Hepatocyte (in vitro differentiated cells): ENCODE measurements at regions not wholly inside any gene's neighbourhood (a gene's known extent, or its start where the extent isn't known, plus 50 kb on each side); places are given as distances from the start of the nearest gene placed in this dataset.
"Not testable (repeated sequence)": the region's sequence is repeated elsewhere in the genome, so short reads cannot be mapped to it uniquely, and the experiment has no call there.

Source experiments
- DNase-seq: peaks from one replicate; pipeline ENCODE4 v3.0.0-alpha.2; 2016; ENCODE audit warnings: low spot score
- H2AFZ ChIP-seq: fragments of 200-600 bp; sonication (generic); 2 replicates; pipeline ENCODE4 v1.6.0; 2016; ENCODE audit warnings: antibody characterized with exemption, mild to moderate bottlenecking
- H3K27ac ChIP-seq: fragments of 200-600 bp; sonication (generic); 2 replicates; pipeline ENCODE4 v1.5.1; 2016; ENCODE audit warnings: mild to moderate bottlenecking
- H3K27me3 ChIP-seq: fragments of 200-600 bp; sonication (generic); 2 replicates; pipeline ENCODE4 v1.6.1; 2016
- H3K36me3 ChIP-seq: fragments of 200-600 bp; sonication (generic); replicated peaks from 2 replicates; pipeline ENCODE4 v1.5.1; 2016; ENCODE audit warnings: low read depth; ENCODE audit not compliant: insufficient read depth
- H3K4me1 ChIP-seq: fragments of 200-600 bp; sonication (generic); 2 replicates; pipeline ENCODE4 v1.5.1; 2016; ENCODE audit warnings: mild to moderate bottlenecking, moderate library complexity; ENCODE audit not compliant: insufficient read depth
- H3K4me2 ChIP-seq: fragments of 200-600 bp; sonication (generic); 2 replicates; pipeline ENCODE4 v1.6.0; 2016
- H3K4me3 ChIP-seq: fragments of 200-600 bp; sonication (generic); 2 replicates; pipeline ENCODE4 v1.5.1; 2016; ENCODE audit warnings: mild to moderate bottlenecking
- H3K79me2 ChIP-seq: fragments of 200-600 bp; sonication (generic); 2 replicates; pipeline ENCODE4 v1.6.0; 2017; ENCODE audit warnings: mild to moderate bottlenecking
- H3K9me2 ChIP-seq: fragments of 200-600 bp; sonication (generic); replicated peaks from 2 replicates; pipeline ENCODE4 v1.6.0; 2017; ENCODE audit warnings: mild to moderate bottlenecking; ENCODE audit not compliant: insufficient read depth
- H3K9me3 ChIP-seq: fragments of 200-600 bp; sonication (generic); 2 replicates; pipeline ENCODE4 v1.5.1; 2016; ENCODE audit warnings: low read depth, mild to moderate bottlenecking
- H4K20me1 ChIP-seq: fragments of 200-600 bp; sonication (generic); 2 replicates; pipeline ENCODE4 v1.6.0; 2016; ENCODE audit warnings: mild to moderate bottlenecking; ENCODE audit not compliant: insufficient read depth, poor library complexity, severe bottlenecking
- EZH2 ChIP-seq: fragments of 200-600 bp; sonication (generic); IDR thresholded peaks from 2 replicates; pipeline ENCODE4 v1.6.1; 2016; ENCODE audit warnings: antibody characterized with exemption, mild to moderate bottlenecking, borderline replicate concordance
- EZH2phosphoT487 ChIP-seq: fragments of 200-600 bp; sonication (generic); IDR thresholded peaks from one replicate; pipeline ENCODE4 v1.6.1; 2018; ENCODE audit warnings: antibody characterized with exemption, mild to moderate bottlenecking, low read depth, moderate library complexity; ENCODE audit not compliant: unreplicated experiment, severe bottlenecking
- WGBS: methylation state at CpG from one replicate; pipeline ENCODE4 v1.1.6; 2016; ENCODE audit warnings: low lambda C conversion rate; ENCODE audit errors: missing lambda C conversion rate; 5-methylcytosine and 5-hydroxymethylcytosine counted together
- TF ChIP-seq, protein P1 (sequence below): fragments of 200-600 bp; sonication (generic); IDR thresholded peaks from 2 replicates; pipeline ENCODE4 v1.5.1; 2016; ENCODE audit warnings: antibody characterized with exemption, mild to moderate bottlenecking; ENCODE audit not compliant: poor library complexity

DNA sequence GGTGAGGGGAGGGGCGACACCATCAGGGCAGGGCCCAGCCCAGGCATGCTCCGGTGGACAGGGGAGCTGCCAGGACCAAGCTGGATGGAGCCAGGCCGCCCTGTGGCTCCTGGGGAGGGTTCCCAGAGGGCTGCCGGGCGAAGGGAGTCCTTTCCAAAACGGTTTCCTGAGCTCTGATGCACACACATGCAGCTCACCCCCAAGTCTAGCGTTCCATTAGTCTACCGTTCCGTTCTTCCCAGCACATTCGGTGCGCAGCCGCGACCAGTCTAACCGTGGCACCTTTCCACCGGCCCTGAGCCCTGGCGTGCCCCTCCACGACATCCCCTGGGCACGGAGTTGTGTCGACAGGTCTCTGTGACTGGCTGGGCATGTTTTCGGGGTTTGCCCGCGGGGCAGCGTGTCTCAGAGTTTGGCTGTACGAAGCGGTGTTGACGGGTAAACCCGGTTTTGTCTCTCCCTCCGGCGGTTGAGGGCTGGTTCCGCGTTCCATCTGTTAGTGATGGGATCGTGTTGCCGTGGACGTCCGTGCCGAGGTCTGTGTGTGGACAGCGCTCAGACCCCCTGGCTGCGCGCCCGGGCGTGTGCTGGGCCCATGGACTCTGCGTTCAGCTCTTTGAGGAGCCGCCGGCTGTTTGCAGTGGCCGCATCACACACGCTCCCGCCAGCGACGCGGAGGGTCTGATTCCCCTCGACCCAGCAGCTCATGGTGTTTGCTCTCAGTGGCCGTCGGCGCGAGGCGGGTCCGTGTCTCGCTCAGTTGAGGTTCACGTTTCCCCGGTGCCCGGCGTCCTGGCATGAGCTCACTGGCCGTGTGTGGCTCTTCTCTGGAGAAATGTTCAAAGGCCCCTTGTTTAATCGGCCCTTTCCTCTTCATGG is 121.2 kb downstream of the IGLL1 start:
- WGBS: 97% methylated on average over 62 of the region's 64 CpGs
- Histone ChIP-seq H3K36me3 (no peaks in the 10 kb centered on the region), H3K4me3 (no peak overlapping the region), H3K79me2 (no peaks in the 10 kb centered on the region), H4K20me1 (no peaks in the 10 kb centered on the region), H3K9me3 (no peaks in the 10 kb centered on the region), H3K4me2 (no peak overlapping the region), H3K27ac (no peak overlapping the region), H3K27me3 (no peaks in the 10 kb centered on the region), H3K9me2 (no peaks in the 10 kb centered on the region), H3K4me1 (no peaks in the 10 kb centered on the region), H2AFZ (no peak overlapping the region)
- DNase-seq: no peak
- TF ChIP-seq, protein P1, sequence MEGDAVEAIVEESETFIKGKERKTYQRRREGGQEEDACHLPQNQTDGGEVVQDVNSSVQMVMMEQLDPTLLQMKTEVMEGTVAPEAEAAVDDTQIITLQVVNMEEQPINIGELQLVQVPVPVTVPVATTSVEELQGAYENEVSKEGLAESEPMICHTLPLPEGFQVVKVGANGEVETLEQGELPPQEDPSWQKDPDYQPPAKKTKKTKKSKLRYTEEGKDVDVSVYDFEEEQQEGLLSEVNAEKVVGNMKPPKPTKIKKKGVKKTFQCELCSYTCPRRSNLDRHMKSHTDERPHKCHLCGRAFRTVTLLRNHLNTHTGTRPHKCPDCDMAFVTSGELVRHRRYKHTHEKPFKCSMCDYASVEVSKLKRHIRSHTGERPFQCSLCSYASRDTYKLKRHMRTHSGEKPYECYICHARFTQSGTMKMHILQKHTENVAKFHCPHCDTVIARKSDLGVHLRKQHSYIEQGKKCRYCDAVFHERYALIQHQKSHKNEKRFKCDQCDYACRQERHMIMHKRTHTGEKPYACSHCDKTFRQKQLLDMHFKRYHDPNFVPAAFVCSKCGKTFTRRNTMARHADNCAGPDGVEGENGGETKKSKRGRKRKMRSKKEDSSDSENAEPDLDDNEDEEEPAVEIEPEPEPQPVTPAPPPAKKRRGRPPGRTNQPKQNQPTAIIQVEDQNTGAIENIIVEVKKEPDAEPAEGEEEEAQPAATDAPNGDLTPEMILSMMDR: no peak
- TF ChIP-seq EZH2 (no peak), EZH2phosphoT487 (no peak)

DNA sequence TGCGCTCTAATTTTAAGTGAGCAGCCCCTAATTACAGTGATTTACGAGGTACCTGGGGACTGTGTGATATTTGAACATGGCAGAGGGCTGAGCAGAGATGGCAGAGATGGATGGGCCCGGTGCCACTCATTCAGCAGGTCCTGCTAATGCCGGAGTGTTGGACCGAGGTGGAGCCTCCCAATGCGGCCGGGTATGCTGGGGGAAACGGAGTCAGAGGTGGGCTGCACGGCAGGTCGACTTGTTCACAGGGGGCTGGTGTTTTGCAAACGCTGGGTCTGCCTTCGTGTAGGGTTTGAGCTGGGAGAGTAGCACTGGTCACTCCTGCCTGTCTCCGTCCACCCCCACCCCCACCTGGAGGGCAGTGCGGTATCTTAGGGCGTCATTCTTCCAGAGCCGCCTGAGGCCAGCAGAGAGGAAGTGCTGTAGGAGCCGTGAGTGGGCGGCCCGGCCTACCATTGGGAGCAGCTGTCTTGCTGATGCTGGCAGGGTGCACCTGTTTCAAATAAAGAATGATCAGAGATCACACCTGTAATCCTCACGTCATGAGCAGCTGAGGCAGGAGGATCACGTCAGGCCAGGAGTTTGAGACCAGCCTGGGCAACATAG is 122.6 kb downstream of the IGLL1 start:
- no peaks in the 10 kb centered on the region for H3K27me3 ChIP-seq
- no peaks in the 10 kb centered on the region for H3K79me2 ChIP-seq
- H3K4me3 ChIP-seq: no peak overlapping the region
- H3K4me1 ChIP-seq: no peaks in the 10 kb centered on the region
- 83% methylated on average over 21 of the region's 21 CpGs for WGBS
- no peak overlapping the region for H3K4me2 ChIP-seq
- no peak overlapping the region for H2AFZ ChIP-seq
- H3K9me2 ChIP-seq: no peaks in the 10 kb centered on the region
- no peaks in the 10 kb centered on the region for H3K36me3 ChIP-seq
- DNase-seq: no peak
- H3K9me3 ChIP-seq: no peaks in the 10 kb centered on the region
- H4K20me1 ChIP-seq: no peaks in the 10 kb centered on the region
- TF ChIP-seq EZH2phosphoT487 (no peak), EZH2 (no peak)
- TF ChIP-seq, protein P1: no peak
- H3K27ac ChIP-seq: no peak overlapping the region

DNA sequence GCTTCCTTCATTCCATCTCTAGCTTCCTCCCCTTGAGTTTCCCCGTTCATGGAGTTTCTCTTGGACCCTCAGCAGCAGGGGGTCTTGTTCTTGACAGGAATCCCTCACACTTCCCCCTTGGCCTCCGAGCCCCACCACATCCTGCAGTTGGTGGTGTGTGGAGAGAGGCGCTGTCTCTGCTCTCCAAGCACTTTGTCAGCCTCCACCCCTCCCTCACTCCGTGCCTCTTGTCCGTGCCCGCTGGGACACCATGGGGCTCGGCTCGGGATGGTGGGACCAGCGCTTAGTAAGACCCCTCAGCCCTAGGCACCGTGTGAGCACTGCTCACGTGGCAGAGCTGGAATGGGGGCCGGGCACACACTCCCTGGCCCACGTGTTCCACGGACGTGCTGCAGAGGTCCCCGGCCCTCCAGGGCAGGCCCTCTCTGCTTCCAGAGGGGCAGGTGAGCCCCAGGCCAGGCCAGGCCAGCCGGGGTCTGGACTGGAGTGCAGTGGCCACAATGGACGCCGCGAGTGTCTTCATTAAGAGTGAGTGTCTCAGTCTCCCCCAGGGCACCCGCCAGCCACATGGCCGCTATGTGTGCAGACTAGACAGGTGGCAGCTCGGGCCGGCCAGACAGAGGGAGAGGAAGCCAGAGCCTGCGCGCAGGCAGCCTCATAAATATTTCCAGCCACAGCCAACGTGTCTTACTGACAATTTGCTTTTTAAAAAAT is 123.3 kb downstream of the IGLL1 start:
- H3K4me3 ChIP-seq, DNase-seq, H3K9me3 ChIP-seq, H3K27me3 ChIP-seq, H3K4me1 ChIP-seq, H2AFZ ChIP-seq, H3K36me3 ChIP-seq, H3K27ac ChIP-seq, H3K4me2 ChIP-seq, H3K79me2 ChIP-seq, H4K20me1 ChIP-seq, H3K9me2 ChIP-seq: not testable (repeated sequence)
- WGBS: 79% methylated on average over 27 of the region's 27 CpGs

DNA sequence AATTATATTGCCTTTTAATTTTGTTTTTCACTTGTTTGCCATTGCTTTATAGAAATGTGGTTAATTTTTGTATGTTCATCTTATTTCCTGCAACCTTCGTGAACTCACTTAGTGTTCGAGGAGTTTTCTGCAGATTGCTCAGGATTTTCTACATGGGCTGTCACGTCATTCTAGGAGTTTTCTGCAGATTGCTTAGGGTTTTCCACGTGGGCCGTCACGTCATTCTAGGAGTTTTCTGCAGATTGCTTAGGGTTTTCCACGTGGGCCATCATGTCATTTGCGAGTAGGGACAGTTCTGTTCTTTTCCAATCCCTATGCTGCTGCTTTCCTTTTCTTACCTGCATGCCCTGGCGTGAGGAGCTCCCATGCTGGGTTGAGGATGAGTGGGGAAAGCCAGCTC is 125.7 kb downstream of the IGLL1 start:
- H3K4me2 ChIP-seq, H3K9me3 ChIP-seq, H2AFZ ChIP-seq, H4K20me1 ChIP-seq, H3K79me2 ChIP-seq, DNase-seq, H3K4me3 ChIP-seq, H3K27ac ChIP-seq, H3K9me2 ChIP-seq, H3K27me3 ChIP-seq, H3K36me3 ChIP-seq, H3K4me1 ChIP-seq: not testable (repeated sequence)
- 77% methylated on average over 9 of the region's 9 CpGs for WGBS
